Lower leg skin (tissue), 3 donors: ENCODE measurements at regions not wholly inside any gene's neighbourhood (a gene's known extent, or its start where the extent isn't known, plus 50 kb on each side); places are given as distances from the start of the nearest gene placed in this dataset.

Experiments used
- POLR2A ChIP-seq, 2 donors: fragments of 450-650 bp; IDR thresholded peaks; one replicate each; pipeline ENCODE4 v1.6.1; 2016 to 2017; ENCODE audit warnings: antibody characterized with exemption in 2 of 2, mild to moderate bottlenecking in 1 of 2, moderate library complexity in 1 of 2
- TF ChIP-seq, protein P1 (sequence below), 3 donors: fragments of 450-650 bp; IDR thresholded peaks; one replicate each; pipeline ENCODE4 v1.5.1; 2016; ENCODE audit warnings: antibody characterized with exemption in 3 of 3, mild to moderate bottlenecking in 3 of 3, moderate library complexity in 2 of 3

DNA sequence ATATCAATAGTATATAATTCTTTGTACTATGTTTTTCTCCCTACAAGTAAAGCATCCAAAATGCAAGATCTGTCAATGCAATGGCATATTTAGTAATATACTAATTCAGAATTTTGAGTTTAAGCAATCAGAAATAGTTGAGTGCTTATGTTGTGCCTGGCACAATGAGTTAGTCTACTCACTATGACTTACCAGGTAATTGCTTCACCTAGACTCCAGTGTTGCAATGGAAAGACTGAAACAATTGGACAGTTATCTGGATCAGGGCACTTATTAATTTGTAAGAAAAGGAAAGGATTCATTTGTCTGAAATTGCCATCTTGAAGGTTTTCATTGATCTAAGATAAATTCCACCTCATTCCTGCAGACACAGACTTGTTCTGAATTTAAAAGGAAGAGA is 97.6 kb upstream of the TCF4 start:
- no peak for TF ChIP-seq POLR2A (IDR thresholded peaks at IDR 0.05)
- TF ChIP-seq, protein P1, sequence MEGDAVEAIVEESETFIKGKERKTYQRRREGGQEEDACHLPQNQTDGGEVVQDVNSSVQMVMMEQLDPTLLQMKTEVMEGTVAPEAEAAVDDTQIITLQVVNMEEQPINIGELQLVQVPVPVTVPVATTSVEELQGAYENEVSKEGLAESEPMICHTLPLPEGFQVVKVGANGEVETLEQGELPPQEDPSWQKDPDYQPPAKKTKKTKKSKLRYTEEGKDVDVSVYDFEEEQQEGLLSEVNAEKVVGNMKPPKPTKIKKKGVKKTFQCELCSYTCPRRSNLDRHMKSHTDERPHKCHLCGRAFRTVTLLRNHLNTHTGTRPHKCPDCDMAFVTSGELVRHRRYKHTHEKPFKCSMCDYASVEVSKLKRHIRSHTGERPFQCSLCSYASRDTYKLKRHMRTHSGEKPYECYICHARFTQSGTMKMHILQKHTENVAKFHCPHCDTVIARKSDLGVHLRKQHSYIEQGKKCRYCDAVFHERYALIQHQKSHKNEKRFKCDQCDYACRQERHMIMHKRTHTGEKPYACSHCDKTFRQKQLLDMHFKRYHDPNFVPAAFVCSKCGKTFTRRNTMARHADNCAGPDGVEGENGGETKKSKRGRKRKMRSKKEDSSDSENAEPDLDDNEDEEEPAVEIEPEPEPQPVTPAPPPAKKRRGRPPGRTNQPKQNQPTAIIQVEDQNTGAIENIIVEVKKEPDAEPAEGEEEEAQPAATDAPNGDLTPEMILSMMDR (IDR thresholded peaks at IDR 0.05), result no peak
